ENCODE measurements at regions not wholly inside any gene's neighbourhood (a gene's known extent, or its start where the extent isn't known, plus 50 kb on each side); places are given as distances from the start of the nearest gene placed in this dataset.
"Not testable (repeated sequence)": the region's sequence is repeated elsewhere in the genome, so short reads cannot be mapped to it uniquely, and the experiment has no call there.

DNA sequence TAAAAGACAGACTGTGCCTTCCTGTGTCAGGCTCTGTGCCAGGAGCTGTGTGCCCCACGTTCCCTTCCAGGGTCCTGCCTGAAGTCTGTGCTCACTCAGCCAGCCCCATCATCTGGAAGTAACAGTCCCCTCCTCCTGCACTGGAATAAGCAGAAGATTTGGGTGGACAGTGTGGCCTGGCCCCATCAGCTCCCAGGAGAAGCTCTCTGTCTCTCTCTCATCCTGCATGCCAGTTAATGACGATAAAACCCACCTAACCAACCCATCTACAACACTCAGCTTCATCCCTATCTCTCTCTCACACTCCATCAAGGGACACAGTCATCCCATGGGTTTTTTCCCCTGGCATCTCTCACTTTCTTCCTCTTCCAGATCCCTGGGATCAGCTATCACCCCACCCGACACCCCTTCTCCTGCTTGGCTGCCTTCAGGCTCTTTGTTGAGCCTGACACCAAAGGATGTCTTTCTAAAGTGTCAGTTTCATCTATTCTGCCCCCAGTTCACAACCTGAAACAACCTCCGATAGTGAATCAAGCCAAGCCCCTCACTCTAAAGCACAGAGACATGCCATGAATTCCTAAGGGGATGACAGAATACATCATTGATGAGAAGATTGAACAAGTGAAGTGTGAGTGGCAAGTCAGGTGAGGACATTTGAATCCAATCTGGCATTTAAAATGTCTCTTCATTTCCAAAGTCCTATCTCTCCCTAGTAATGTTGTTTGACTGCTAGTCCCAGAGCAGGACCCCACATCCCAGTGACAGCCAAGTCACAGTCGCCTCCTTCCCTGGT, 91.4 kb upstream of the TOP3B start:
- no peak for DNase-seq

DNA sequence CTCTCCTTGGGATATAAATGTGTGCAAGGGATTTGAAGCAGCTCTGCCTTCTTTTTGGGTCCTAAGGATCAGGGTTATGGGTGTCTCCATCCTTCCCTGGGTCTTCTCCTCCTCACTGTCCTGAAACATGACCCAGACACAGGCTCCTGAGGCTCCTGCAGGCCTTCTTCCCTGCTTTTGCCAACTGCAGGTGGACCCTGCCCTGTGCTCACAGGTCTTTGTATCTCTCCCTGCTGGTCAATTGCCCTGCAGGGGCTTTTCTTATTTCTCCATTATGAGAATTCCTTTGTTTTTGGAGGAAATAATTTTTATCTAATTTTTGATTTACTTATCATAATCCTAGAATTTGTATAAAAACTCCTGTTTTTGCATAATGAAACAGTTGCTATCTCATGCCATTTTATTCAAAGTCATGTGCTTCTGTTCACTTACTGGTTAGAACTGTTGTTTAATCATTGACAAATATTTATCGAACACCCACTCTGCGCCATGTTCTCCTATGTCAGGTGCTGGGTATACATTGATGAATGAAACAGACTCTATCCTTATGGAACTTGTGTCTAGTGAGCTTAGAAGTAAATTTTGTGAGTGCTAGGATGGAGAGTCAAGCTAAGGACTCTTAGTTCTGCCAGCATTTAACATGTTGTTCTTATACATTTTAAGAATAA, 89.7 kb upstream of the TOP3B start:
- DNase-seq, result no peak

DNA sequence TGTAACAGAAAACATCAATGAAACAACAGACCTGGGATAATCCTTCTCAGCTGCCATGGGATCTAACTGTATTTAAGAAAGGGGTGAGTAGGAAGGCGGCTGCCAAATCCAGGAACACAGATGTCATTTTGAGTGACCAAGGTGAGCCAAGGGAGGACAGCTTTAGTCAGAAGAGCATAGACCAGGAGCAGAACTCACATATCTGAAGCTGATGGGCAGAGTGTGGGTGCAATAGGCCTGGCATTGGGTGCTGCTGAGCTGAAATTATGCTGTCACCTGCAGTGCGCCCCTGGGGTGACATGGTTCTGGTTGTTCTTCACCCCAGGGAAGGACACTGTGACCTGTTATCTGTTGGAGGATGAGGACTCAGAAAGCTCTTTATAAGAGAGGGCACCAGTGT, 88.9 kb upstream of the TOP3B start:
- no peak for DNase-seq

DNA sequence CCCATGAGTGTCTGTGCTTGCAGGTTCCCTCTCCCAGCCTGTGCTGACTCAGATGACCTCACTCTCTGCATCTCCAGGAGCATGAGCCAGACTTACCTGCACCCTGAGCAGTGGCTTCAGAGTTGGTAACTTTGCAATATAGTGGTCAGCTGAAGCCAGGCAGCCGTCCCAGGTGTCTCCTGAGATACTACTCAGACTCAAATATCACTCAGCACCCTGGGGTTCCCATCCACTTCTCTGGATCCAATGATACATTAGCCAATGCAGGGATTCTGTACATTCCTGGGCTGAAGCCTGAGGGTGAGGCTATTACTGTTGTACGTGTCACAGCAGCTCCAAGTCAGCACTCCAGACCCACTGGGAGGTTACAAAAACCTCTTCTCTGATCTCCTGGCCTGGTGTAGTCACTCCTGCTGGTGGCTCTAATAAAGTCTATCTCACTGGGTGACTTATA, 87.8 kb upstream of the TOP3B start:
- DNase-seq, result no peak

DNA sequence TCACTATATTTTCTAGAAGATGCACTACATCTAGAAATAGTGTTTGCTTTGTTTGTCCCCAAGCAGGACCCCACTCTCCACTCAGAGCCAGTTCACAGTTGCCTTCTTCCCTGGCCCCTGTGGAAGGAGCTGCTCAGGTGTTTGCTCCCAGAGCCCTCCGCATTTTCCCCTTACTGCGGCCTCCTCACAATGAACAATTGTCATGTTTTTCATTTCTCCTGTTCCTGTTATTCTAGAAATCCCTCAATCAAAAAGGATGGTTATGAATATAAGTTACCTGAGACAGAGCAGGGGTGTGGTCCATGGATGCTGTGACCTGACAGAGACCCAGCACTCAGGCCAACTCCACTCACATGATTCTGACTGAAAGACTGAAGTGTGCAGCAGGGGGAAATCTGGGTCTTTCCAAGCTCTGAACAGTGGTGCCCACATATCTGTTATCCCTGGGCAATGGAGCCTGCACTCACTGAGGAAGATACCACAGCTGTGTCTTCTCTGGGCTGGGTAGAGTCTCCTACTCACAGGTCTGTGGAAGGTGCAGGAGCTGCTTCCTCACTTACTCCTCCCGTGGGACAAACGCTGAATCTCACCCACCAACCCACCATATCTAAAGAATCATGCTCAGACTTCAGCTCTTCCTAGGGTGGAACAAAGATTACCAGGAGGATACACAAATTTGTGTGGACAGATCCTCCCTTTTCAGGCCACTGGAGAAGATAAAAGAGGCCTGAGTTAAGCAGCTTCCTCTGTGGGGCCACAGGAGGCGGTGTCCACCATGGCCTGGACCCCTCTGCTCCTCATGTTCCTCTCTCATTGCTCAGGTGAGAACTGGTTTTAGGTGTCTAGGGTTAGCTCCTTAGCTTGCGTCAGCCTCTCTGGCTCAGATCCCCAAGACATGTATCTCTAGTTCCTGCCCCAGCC, 87.1 kb upstream of the TOP3B start:
- DNase-seq, result no peak

DNA sequence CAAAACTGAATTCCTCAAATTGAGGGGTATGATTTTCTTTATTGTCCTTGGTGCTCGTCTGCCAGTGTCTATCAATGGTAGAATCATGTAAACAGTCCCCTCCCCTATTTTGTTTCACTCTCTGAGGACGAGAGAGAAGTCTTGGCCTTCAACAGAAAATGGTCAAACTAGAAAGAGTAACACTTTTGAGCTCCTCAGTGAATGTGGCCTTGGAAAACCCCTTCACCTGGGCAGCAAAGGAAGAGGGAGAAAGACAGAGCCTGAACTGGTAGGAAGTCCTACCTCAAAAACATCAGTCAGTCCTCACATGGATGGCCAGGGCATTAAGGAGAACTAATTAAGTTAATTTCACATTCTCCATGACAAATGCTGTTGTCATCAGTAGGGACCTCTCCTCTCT, 86.1 kb upstream of the TOP3B start:
- DNase-seq, result no peak

DNA sequence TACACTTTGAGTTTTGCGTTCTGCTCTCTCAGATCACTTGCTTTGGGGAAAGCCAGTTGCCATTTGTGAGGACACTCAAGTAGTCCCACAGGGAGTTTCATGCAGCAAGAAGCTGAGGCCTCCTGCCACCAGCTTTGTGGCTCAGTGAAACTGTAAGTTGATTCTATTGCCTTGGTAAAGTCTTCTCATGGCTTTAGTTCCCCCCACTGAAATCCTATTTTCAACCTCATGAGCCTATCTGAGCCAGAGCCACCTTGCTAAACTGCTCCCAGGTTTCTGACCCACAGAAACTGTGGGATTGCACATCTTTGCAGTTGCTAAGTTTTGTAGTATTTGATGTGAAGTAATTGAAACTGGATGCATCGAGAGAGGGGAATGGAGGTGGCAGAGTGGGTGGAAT, 85.4 kb upstream of the TOP3B start:
- no peak for DNase-seq

DNA sequence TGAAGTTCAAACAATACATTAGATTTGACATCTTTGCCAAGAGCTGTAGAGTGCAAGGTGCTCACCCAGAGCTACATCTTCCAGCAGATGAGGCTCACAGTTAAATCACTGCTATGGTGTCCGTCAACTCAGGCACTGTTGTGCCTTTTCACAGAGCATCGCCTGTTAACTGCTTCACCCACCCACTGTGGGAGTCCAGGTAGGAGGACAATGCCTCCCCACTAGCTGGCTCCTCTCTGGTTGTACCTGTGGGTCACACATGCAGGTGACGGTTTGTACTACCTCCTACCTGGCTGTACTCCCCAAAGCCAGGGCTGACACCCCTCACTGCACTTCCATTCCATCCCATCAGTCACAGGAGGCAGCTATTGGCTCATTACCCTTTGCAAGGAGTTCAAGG, 84.6 kb upstream of the TOP3B start:
- DNase-seq, result no peak

DNA sequence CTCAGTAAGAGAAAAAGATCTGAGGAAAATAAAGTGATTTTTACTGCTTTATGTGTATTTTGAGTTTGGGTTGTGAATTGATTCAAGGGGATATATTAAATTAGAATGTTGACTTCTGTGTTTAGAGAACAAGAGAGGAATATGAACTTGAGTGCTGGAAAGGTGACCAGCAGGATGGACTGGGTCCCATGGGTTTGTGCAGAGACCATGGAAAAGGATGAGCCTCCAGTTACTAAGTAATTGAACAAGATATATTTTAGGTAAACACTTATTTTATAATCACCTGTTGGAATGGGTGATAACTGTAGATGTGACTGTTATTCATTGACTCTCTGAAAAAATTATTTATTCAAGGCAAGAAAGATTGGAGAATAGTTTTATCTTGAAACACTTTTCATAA, 82.0 kb upstream of the TOP3B start:
- DNase-seq, result no peak

DNA sequence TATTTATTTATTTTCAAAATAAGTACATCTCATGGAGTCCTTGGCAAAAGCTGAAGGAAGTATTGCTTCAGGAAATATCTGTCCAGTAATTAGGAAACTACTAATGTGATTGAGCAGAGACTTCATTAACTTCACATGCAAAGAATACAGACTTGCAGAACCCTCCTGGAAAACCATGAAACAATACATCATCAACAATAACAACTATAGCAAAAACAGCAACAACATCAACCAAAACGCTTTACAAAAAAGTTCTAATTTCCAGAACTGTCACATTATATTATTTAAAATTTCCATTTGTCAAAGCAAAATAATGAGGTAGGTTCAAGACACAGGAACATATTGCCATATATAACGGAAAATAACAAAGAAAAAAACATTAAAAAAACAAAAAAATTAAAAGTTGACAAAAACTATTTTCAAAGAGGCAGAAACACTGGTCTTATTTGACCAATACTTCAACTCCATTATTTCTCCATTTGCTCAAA, 79.8 kb upstream of the TOP3B start:
- no peak for DNase-seq

DNA sequence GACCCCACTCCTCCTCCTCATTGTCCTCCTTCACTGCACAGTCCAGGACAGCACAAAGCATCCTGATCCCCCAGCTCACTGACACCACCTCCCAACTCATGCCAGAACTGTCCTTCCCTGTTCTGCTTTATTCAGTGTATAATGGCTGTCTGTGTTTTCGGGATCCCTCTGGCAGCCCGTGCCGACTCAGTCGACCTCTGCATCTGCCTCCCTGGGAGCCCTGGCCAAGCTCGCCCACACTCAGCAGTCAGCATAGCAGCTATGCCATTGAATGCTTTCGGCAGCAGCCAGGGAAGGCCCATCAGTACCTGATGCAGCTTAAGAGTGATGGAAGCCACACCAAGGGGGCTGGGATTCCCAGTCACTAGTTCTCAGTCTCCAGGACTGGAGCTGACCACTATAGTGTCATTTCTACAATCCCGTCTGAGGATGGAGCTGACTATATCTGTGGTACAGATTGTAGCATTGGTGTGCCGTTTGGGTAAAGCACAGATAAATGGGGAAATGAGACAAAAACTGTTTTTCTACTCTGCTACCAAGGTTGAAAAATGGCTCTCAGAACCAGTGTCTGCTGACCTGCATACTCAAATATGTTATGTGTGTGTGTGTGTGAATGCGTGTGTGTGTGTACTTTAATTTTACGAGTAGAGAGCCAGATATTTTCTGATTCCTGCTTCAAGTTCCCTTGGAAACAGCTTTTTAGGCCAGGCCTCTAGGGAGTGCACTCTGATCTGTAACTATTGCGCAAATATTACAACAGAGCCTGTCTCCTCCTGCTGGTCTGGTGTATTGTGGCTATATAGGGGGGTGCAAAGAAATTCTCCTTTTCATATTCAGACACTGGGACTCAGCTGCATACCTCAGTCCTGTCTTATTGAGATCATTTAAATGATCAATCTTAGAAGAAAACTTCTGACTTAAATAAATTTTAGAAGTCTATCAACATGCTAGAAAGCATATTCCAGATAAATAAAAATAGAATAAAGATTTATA, 78.8 kb upstream of the TOP3B start:
- DNase-seq, result no peak

DNA sequence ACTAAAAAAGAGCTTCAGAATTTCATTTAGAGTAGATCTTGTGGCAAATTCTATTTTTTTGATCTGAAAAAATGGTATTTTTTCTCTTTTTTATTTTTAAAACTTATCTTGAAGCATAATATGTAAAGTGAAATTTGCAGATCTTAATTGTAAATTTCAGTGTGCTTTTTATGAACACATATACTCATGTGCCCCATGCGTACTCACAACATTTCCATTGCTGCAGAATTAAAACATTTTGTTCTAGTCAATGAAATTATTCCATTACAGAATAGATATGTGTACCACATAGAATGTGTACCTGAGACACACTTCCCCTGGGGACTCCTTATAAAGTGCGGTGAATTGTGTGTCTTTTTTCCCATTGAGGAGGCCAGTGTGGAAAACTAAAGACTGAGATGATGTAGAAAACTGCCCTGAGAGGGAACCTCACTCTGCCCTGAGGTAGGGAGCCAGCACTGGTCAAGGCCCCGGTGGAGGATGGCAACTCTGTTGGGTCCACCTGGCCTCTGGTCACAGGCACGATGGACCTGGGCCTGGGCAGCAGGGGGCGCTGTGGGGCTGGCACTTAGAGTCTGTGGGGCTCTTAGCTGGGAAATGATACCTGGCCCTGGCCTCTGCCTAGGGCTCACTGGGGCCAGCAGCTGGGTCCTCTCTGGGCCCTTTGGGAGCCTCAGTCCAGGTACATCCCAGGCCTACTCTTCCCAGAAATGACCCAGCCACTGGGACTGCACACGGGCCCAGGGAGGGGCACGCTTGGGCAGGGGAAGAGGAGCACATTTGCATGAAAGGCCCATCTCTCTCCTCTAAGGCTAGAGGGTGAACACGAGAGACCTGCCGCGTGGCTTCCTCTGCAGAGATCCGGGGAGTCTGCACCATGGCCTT, 77.9 kb upstream of the TOP3B start:
- DNase-seq, result no peak

DNA sequence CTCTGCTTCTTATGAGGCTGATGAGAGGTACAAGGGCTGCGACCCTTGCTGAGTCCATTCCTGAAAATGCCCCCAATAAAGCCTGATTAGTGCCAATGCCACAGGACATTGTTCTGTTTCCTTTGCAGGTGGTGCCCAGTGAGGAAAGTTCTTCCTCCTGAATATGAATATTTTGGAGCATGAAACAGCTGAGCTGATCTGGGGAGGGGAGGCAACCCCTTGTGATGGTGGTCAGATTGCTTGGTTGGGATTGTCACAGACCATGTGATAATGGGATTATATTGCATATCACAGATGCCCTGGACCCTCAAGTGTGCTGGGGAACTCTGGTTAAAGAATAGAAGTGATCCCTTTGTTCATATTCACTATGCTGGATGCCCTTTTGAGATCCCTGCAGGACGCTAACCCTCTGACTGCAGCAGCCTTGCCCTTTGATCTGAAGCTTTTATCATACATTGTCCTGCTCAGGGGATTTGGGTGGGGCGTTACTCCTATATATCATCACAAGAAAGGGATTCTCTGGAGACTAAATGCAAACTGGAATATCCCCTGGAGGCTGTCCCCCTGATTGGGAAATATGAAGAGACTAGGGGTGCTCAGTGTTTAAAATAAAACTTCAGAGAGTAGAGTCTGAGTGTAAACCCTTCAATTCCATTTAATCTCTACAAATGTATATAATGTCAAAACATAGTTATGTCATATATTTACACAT, 76.9 kb upstream of the TOP3B start:
- no peak for DNase-seq

DNA sequence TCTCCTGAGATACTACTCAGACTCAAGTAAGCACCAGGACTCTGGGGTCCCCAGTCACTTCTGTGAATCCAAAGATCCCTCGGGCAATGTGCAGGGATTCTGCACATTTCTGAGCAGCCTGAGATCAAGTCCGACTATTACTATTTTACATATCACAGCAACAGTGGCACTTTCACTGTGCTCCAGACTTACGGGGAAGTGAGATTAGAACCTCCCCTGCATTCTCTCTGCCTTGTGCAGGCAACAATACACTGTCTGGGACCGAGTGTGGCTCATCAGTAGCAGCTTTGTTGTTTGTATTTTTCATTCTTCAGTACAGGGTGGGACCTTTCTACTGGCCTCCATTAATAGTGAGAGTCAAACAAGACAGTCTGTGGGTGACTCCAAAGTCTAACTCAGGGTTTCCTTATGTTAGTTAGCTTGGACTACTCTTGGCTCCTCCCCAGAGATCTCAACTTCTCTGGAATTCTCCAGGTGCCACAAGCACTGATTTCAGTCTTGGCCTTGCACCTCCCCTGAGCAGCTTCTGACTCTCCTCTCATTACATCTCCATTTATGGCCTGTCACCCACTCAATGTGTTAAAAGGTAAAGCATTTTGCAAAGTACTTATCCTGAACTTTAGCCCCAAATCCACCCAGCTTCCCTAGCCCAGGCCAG, 76.2 kb upstream of the TOP3B start:
- DNase-seq, result no peak

DNA sequence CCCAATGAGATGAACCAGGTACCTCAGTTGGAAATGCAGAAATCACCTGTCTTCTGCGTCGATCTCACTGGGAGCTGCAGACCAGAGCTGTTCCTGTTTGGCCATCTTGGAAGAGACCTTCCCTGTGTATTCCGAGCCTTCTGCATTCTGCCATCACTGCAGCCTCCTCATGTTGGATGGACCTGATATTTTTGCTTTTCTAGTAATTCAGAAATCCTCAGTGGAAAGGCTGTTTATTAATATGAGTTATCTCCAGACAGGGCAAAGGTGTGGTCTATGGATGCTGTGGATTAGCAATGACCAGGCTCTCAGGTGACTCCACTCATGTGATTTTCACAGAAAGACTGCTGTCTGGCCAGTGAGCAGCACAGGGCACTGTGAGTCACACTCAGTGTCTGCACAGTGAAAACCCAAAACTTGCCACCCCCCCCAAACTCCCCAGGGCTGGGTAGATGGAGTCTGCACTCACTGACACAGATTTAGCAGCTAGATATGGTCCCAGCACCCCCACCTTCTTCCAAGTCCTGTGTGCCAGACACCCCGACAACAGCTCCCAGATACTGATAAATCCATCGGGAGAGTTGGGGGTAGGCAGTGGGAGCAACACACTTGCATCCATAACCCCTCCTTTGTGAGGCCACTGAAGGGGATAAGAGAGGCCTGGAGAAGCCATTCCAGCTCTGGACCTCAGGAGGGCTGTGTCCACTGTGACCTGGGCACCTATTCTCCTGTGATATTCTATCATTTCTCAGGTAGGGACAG, 75.2 kb upstream of the TOP3B start:
- no peak for DNase-seq

DNA sequence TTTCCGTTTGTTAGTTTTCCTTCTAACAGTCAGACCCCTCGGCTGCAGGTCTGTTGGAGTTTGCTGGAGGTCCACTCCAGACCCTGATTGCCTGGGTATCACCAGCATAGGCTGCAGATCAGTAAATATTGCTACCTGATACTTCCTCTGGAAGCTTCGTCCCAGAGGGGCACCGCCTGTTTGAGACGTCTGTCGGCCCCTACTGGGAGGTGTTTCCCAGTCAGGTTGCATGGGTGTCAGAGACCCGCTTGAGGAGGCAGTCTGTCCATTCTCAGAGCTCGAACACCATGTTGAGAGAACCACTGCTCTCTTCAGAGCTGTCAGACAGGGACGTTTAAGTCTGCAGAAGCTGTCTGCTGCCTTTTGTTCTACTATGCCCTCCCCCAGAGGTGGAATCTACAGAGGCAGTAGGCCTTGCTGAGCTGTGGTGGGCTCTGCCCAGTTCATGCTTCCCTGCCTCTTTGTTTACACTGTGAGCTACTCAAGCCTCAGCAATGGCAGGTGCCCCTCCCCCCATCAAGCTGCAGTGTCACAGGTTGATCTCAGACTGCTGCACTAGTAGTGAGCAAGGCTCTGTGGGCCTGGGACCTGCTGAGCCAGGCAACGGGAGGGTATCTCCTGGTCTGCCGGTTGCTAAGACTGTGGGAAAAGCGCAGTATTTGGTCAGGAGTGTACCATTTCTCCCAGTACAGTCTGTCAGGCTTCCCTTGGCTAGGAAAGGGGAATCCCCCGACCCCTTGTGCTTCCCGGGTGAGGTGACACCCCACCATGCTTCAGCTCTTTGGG, 74.4 kb upstream of the TOP3B start:
- not testable (repeated sequence) for DNase-seq

DNA sequence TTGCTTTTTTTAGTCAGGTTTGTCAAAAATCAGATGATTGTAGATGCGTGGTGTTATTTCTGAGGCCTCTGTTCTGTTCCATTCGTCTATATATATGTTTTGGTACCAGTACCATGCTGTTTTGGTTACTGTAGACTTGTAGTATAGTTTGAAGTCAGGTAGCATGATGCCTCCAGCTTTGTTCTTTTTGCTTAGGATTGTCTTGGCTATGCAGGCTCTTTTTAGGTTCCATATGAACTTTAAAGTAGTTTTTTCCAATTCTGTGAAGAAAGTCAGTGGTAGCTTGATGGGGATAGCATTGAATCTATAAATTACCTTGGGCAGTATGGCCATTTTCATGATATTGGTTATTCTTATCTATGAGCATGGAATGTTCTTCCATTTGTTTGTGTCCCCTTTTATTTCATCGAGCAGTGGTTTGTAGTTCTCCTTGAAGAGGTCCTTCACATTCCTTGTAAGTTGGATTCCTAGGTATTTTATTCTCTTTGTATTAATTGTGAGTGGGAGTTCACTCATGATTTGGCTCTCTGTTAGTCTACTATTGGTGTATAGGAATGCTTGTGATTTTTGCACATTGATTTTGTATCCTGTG, 70.1 kb upstream of the TOP3B start:
- DNase-seq, result not testable (repeated sequence)

DNA sequence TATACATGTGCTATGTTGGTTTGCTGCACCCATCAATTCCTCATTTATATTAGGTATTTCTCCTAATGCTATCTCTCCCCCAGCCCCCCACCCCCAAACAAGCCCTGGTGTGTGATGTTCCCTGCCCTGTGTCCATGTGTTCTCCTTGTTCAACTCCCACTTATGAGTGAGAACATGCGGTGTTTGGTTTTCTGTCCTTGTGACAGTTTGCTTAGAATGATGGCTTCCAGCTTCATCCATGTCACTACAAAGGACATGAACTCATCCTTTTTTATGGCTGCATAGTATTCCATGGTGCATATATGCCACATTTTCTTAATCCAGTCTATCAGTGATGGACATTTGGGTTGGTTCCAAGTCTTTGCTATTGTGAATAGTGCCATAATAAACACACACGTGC, 68.4 kb upstream of the TOP3B start:
- DNase-seq, result not testable (repeated sequence)
